Gastroesophageal sphincter (tissue), 3 donors: ENCODE measurements at regions not wholly inside any gene's neighbourhood (a gene's known extent, or its start where the extent isn't known, plus 50 kb on each side); places are given as distances from the start of the nearest gene placed in this dataset.
"Not testable (repeated sequence)": the region's sequence is repeated elsewhere in the genome, so short reads cannot be mapped to it uniquely, and the experiment has no call there.

Experiments
- CTCF ChIP-seq, 4 experiments: fragments of 200-600 bp in 2 of 4; fragments of 450-650 bp in 2 of 4; sonication (generic) in 1 of 4; IDR thresholded peaks; one replicate each; pipeline ENCODE4 v1.5.1; 2017 to 2019; ENCODE audit warnings: antibody characterized with exemption in 4 of 4, mild to moderate bottlenecking in 2 of 4, moderate library complexity in 2 of 4
- POLR2A ChIP-seq, 2 donors: fragments of 450-650 bp; IDR thresholded peaks; one replicate each; pipeline ENCODE4 v1.6.1; 2017; ENCODE audit warnings: antibody characterized with exemption in 2 of 2, mild to moderate bottlenecking in 2 of 2, moderate library complexity in 1 of 2
- POLR2AphosphoS5 ChIP-seq: sonication (generic); formaldehyde crosslinking; IDR thresholded peaks from one replicate; pipeline ENCODE4 v1.6.1; 2017; ENCODE audit warnings: antibody characterized with exemption

DNA sequence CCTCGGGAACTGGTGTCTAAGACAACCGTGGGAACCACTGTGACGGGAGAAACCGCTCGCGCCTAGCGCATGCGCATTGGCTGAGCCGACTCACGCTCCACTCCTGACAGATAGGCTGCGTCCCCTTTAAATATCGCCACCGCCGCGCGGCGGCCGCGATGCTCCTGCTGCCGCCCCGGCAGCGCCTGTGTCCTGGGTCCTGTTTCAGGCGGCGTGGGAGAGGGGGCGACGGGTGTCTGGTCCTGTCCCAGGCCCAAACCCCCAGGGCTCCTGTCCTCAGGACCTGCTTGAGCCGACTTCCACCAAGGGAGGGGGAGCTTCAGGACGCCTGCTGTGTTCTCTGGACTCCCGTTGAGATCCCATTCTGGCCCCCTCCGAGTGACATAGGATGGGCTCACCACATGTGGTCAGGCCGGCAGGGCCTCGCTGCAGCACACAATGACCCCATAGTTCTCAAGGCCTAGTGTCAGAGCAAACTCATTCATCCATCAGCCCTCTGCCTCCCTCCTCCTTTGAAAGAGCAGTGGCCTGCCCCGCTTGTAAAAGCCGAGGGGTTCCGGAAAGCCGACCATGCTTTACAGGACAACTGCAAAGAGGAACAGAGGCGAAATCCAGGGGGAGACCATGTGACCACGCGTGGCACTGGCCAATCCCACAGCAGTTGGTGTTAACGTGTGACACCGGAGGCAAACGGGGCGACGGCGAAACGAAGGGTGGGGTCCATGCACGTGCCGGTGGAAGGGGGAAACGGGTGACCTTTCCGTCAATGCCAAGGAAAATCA, 710.0 kb upstream of the TPTE start:
- TF ChIP-seq CTCF (IDR thresholded peaks at IDR 0.05); POLR2AphosphoS5; POLR2A (IDR thresholded peaks at IDR 0.05): not testable (repeated sequence)
